NCI-H510A treated with DMSO at 0.1 percent for 48 hours (cell line): ENCODE measurements at regions not wholly inside any gene's neighbourhood (a gene's known extent, or its start where the extent isn't known, plus 50 kb on each side); places are given as distances from the start of the nearest gene placed in this dataset.

Source experiments
- DNase-seq: peaks from one replicate; lab custom pipeline; 2025; lab: John Stamatoyannopoulos, UW

DNA sequence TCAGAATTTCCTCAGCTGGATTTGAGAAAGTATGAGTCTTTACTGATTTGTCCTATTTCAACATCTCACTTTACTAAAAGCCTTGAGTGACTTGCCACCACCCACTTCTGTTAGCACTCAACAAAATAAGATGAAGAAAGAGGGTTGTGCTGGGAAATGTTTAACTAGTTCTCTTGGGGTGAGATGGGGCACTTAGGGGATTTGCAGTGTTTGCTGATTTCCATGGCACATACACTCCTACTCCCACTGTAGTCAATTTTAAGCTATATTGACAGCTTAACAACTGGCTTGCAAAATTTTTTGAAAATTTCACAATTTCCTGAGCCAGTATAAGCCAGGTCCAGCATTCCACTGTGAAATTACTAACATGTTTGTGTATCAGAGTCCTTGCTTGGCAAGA lies 463.1 kb upstream of the ARHGEF26 start:
- no peak for DNase-seq

GRCh38 chr3:153666991-153667740 lies 454.0 kb upstream of the ARHGEF26 start:
- no peak for DNase-seq

- DNase-seq: no peak
Observed at GRCh38 chr3:153669527-153669926, 451.7 kb upstream of the ARHGEF26 start.

- no peak for DNase-seq
Observed at GRCh38 chr3:153670577-153670976, 450.6 kb upstream of the ARHGEF26 start.

DNA sequence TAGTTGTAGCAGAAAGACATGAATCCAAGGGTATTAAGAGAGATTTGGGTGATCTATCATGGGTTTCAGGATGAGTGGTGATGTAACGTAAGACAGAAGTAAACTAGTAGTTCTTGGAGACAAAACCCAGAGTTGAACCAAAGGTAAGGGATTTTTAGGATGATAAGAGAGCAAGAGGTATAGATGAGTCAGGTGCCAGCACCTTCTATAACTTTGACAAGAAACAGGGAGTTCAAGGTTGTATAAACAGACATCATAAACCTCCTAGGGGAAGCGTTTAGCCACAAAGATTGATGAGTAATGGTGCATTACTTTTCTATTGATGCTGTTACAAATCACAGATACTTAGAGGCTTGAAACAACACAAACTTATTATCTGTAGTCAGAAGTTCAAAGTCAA lies 447.3 kb upstream of the ARHGEF26 start:
- DNase-seq: no peak

DNA sequence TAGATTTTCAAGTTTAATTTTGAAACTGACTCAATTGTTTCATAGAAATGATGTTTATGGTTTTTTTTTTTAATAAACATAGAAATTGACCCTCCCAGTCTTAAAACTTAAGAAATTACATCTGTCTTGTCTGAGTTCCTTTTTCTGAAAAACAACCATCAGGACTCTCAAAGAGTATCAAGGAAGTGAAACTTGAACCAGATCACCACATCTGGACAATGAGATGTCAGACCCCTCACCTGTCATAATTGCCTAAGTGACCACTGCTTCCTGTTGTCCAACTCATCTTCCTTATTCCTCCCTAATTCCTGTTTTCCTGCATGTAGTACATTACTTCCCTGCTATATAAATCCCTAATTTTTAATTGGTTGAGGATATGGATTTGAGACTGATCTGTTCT lies 441.5 kb upstream of the ARHGEF26 start:
- DNase-seq: no peak

- no peak for DNase-seq
Observed at GRCh38 chr3:153680526-153680925, 440.7 kb upstream of the ARHGEF26 start.

GRCh38 chr3:153681057-153681456 lies 440.1 kb upstream of the ARHGEF26 start:
- no peak for DNase-seq

DNA sequence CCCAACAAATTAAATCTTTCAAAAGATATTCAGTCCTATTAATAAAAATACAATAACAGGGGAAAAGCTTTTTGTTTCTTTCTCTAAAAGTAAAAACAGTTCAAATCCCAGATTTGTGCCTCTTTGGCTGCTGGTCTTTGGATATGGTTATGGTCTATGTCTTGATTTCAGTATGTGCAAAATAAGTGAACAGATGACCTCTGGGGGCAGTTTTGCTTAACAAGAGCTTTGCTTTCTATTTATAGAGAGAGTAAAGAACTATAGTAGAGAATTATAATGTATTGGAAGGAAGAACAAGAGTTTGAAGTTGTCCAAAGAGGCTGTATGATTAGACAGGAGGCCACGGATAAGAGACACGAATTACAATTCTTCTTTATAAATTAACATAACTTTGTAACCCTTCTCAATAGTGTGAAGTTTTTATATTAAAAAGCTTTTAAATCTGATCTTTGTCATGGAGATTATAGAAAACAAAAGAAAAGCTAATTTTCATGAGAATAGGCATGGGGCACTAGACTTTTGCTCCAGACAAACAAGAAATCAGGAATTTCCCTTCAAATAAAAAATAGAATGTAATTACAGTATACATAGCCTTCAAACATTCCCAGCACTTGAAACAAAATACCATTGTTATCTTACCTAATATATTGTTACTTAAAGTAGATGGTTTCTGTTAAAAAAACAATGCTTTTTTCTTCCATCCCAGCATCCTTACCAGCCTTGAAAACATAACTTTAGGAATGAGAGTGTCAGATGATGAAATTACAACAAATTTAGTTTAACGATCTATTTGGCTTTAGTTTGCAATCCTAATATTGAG lies 432.7 kb upstream of the ARHGEF26 start:
- no peak for DNase-seq

- DNase-seq: no peak
Observed at GRCh38 chr3:153693207-153693606, 428.0 kb upstream of the ARHGEF26 start.

DNA sequence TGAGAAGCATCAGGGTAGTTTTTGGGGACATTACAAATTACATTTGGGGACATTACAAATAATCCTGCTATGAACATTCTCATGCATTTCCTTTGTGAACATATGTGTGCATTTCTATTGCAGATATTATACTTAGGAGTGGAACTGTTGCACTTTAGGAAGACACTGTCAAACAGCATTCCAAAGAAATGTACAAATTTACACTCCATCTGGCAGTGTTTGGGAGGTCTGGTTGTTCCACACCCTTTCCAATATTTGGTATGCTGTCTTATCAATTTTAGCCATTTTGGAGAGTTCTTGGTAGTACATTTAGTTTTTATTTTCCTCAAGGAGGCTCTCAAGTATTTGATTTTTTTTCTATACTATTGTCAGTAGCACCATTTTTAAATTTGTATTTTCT lies 419.1 kb upstream of the ARHGEF26 start:
- DNase-seq: no peak

- DNase-seq: no peak
Observed at GRCh38 chr3:153704115-153704514, 417.1 kb upstream of the ARHGEF26 start.

DNA sequence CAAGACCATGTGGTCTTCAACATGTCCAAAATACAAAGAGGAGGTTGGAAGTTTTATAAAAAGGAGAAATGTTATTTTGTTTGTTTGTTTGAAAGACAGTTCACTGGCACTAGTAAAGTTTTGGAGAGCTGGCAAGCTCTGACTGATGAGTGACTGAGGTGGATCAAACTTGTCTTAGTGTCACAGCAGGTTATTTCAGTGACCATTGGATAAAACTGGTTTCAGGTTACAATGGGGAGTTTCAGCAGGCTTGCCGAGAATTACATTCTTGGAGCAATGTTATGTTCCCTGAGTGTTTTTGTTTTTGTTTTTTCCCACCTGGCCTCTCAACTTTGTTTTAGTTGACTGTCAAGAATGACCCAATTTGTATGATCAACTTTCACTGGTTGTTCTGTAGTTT lies 414.5 kb upstream of the ARHGEF26 start:
- DNase-seq: no peak

- no peak for DNase-seq
Observed at GRCh38 chr3:153714016-153714415, 407.2 kb upstream of the ARHGEF26 start.

DNA sequence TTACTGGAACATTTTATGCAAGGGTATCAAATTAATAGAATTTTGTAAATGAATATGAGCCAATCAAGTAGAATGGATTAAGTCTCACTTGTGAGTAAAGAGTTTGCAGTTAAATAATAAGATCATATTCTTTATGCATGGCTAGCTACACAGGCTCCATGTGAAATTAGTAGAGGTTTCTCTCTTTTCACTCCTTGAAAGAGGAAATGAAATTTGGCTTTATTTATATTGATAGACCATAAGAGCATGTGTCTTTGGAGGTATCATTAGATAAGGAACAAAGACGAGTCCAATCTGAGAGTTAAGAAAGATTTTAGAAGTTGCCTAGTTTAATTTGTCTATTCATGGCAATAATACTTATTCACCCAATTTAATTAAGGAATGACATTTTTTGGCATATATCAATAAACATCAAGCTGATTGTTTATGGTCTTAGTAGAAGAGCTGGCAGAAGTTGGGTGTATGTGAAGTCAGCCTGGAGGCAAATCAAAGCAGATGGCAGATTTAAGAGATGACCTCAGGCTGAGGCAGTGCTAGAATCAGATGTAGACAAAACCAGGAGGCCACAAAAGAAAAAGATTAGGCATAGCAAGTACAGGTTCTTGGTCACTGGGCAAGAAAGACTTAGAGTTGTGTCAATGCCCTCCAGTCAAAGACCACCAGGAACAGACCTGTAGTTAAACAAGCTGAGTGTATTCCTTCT lies 406.5 kb upstream of the ARHGEF26 start:
- DNase-seq: no peak

DNA sequence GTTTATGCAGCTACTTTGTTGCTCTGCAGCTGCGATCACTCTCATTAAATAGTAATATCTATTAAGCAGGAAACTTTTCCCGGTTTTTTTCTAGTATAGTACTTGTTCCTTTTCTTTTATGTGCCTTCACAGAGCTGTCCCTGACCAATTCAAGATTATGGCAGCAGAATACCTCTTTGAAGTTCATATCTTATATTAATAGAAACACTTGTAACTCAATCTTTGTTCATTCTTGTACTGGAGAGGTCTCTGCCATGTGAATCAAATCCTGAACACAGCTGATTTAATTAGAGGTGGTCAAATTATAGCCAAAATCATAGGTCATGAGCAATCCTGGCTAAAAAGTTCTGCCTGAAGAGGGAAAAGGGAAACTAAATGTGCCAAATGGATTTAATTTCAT lies 399.0 kb upstream of the ARHGEF26 start:
- DNase-seq: no peak

GRCh38 chr3:153731071-153731470 lies 390.1 kb upstream of the ARHGEF26 start:
- DNase-seq: no peak

DNA sequence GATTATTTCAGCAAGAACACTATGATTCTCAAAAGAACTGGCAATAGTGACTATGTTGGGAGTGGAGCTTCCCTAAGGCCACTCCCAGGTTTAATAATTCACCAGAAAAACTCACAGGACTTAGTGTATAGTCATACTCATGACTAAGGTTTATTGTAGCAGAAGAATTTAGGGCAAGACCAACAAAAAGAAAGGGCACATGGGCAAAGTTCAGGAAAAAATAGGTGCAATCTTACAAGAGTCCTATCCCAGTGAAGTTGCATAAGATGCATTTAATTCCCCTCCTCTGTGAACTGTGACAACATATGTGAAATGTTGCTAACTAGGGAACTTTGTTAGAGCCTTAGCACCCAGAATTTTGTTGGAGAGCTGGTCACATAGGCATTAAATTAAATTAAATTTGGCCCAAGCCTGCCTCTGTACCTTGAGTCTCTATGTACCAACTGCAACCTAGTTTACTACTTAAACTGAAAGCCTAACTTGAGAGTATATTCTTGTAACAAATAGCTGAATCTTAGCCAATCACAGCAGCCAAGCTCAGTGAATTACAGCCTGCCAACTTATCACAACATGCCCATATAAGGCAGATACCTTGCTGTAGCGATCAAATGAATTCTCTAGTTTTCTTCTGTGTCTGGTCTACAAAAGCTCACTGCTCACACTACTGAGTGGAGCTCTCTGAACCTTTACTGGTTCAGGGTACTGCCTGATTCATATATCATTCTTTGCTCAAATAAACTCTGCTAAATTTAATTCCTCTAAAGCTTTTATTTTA lies 386.2 kb upstream of the ARHGEF26 start:
- DNase-seq: no peak

DNA sequence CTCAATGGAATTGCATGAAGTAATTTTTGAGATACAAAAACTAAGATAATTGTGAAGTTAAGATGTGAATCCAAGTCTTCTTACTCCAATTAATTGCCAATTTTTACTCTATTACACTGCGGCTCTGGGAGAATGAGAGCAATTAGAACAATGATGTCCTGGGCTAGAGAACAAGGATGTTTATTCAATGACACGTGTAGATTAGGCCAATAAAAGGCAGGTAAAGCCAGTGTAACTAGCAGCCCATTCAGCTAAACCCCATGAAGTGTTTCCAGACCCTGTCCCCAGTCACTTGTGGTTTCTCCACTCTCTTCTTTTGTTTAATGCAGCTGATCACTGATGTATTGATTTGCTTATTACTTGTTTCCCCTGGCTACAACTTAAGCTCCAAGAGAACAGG lies 381.1 kb upstream of the ARHGEF26 start:
- no peak for DNase-seq

- no peak for DNase-seq
Observed at GRCh38 chr3:153744889-153745288, 376.3 kb upstream of the ARHGEF26 start.

DNA sequence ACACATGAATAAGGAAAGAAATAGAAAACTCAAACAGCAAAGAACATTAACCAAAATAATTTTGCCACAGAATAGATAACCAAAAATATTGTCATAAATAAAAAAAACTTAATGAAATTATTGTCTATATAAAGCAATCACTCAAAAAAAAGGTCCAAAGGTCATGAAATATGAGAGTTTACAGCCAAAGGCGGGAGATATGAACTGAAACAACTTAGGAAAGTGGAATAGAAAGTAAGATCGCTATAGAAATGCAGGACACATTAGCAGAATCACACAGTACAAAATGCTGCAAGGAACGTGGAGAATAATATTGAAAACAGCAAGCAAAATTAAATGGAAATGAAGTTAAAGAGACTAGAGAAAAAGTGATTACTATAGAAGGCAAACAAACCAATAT lies 375.0 kb upstream of the ARHGEF26 start:
- no peak for DNase-seq

GRCh38 chr3:153749070-153749610 lies 372.1 kb upstream of the ARHGEF26 start:
- no peak for DNase-seq
